K562 (cell line): ENCODE measurements at regions not wholly inside any gene's neighbourhood (a gene's known extent, or its start where the extent isn't known, plus 50 kb on each side); places are given as distances from the start of the nearest gene placed in this dataset.

Experiments used
- ATAC-seq: fragments of 200-7000 bp; cut with Tn5 transposase; 3 replicates; pipeline ENCODE4 v1.9.1; 2020; ENCODE audit warnings: moderate library complexity
- BruUV-seq: library from RNA; stranded (reverse); fragments of 400-500 nt; replicated peaks from 2 replicates; lab custom pipeline; 2021; lab: Mats Ljungman, UMichigan
- CTCF ChIA-PET: fragments of 300-600 bp; formaldehyde crosslinking; extraction: SDS; loops from one replicate; lab custom pipeline; 2021; ENCODE audit warnings: low intra/inter-chr PET ratio; lab: Yijun Ruan, JAX
- POLR2A ChIA-PET: fragments of 300-600, 350-650 bp; sonication (Branson Sonifier 250); formaldehyde crosslinking; extraction: SDS; loops from one replicate; lab custom pipeline; 2021; ENCODE audit warnings: antibody characterized with exemption, inconsistent platforms; lab: Yijun Ruan, JAX
- DNase-seq, 4 experiments: peaks; one replicate each; pipeline versions ENCODE4 v3.0.0 to v3.0.0-alpha.2; 2011 to 2018; ENCODE audit warnings: low spot score in 3 of 4, mixed read lengths in 3 of 4; ENCODE audit errors: extremely low read depth in 1 of 4
- FAIRE-seq: peaks from 2 replicates; lab custom pipeline; 2011; peaks lifted over from hg19 to GRCh38; lab: Jason Lieb, UNC
- H2AFZ ChIP-seq: 2 replicates; pipeline ENCODE4 v1.6.0; 2011; ENCODE audit warnings: low read depth, low read length, control low read depth, inconsistent platforms
- H3K27ac ChIP-seq: fragments of 200-600 bp; 3 replicates; pipeline ENCODE4 v1.8.0; 2011; ENCODE audit warnings: low read depth, mild to moderate bottlenecking, control low read depth, inconsistent platforms, low read length, moderate library complexity, mixed read lengths; ENCODE audit errors: extremely low read depth
- H3K27me3 ChIP-seq, 2 experiments: fragments of 300-600 bp in 1 of 2; 2 replicates in 1 of 2; 3 replicates in 1 of 2; pipeline versions ENCODE4 v1.6.0 to v1.8.0; 2011; ENCODE audit warnings: inconsistent platforms in 2 of 2, low read length in 2 of 2, mild to moderate bottlenecking in 1 of 2, mixed read lengths in 1 of 2, moderate library complexity in 1 of 2; ENCODE audit not compliant: control insufficient read depth in 2 of 2, insufficient read depth in 2 of 2
- H3K36me3 ChIP-seq: fragments of 300-600 bp; 3 replicates; pipeline ENCODE4 v1.8.0; 2011; ENCODE audit warnings: mild to moderate bottlenecking, low read length, inconsistent platforms; ENCODE audit not compliant: control insufficient read depth, insufficient read depth
- H3K4me1 ChIP-seq, 2 experiments: fragments of 200-600 bp in 1 of 2; replicated peaks in 1 of 2; 2 replicates in 1 of 2; 3 replicates in 1 of 2; pipeline versions ENCODE4 v1.5.1 to v1.8.0; 2011; ENCODE audit warnings: inconsistent platforms in 2 of 2, low read length in 2 of 2, mild to moderate bottlenecking in 1 of 2, mixed read lengths in 1 of 2, moderate library complexity in 1 of 2; ENCODE audit not compliant: control insufficient read depth in 2 of 2, insufficient read depth in 2 of 2
- H3K4me2 ChIP-seq: 2 replicates; pipeline ENCODE4 v1.6.1; 2011; ENCODE audit warnings: low read length, control low read depth, inconsistent platforms, mixed read lengths; ENCODE audit not compliant: insufficient read depth
- H3K4me3 ChIP-seq: fragments of 200-600 bp; sonication (generic), shearing (Covaris generic); 2 replicates; pipeline ENCODE4 v1.5.1; 2016; ENCODE audit warnings: control low read depth, inconsistent platforms
- H3K79me2 ChIP-seq: fragments of 200-600 bp; 3 replicates; pipeline ENCODE4 v1.8.0; 2011; ENCODE audit warnings: low read length, inconsistent platforms; ENCODE audit not compliant: control insufficient read depth, insufficient read depth
- H3K9ac ChIP-seq, 2 experiments: 2 replicates each; pipeline versions ENCODE4 v1.6.0 to v1.6.1; 2011; ENCODE audit warnings: low read depth in 2 of 2, low read length in 2 of 2, control low read depth in 1 of 2, inconsistent platforms in 1 of 2, mild to moderate bottlenecking in 1 of 2, mixed read lengths in 1 of 2; ENCODE audit not compliant: insufficient read depth in 1 of 2
- H3K9me1 ChIP-seq: one replicate; pipeline ENCODE4 v1.6.0; 2011; ENCODE audit warnings: inconsistent platforms, mild to moderate bottlenecking, low read length, moderate library complexity; ENCODE audit not compliant: control insufficient read depth, insufficient read depth
- H3K9me3 ChIP-seq: replicated peaks from 2 replicates; pipeline ENCODE4 v1.5.1; 2011; ENCODE audit warnings: low read depth, low read length, inconsistent platforms; ENCODE audit not compliant: control insufficient read depth, insufficient read depth
- H4K20me1 ChIP-seq: replicated peaks from 2 replicates; pipeline ENCODE4 v1.6.1; 2011; ENCODE audit warnings: low read length, inconsistent platforms, mixed read lengths; ENCODE audit not compliant: control insufficient read depth, insufficient read depth
- ATF7 ChIP-seq: fragments of 450-650 bp; IDR thresholded peaks from 2 replicates; pipeline ENCODE4 v1.7.1; 2014; ENCODE audit warnings: mild to moderate bottlenecking, moderate library complexity
- CREB1 ChIP-seq, 2 experiments: sonication (generic) in 1 of 2; formaldehyde crosslinking in 1 of 2; IDR thresholded peaks; 2 replicates each; pipeline versions ENCODE4 v1.6.1 to v1.8.0; 2012 to 2022; ENCODE audit warnings: inconsistent platforms in 1 of 2, mild to moderate bottlenecking in 1 of 2, missing genetic modification reagents in 1 of 2, moderate library complexity in 1 of 2
- MAFK ChIP-seq: IDR thresholded peaks from 2 replicates; pipeline ENCODE4 v1.6.1; 2011; ENCODE audit warnings: low read length, improper control_type of control experiment
- MECOM ChIP-seq: fragments of 250-450 bp; sonication (Bioruptor Pico); IDR thresholded peaks from 2 replicates; pipeline ENCODE4 v1.8.0; 2022; ENCODE audit warnings: inconsistent platforms
- RB1 ChIP-seq: fragments of 450-650 bp; IDR thresholded peaks from 2 replicates; pipeline ENCODE4 v1.6.1; 2017; ENCODE audit warnings: low read depth, mild to moderate bottlenecking
- SAP30 ChIP-seq: fragments of 200-600 bp; sonication (generic); IDR thresholded peaks from 2 replicates; pipeline ENCODE4 v1.6.1; 2012; ENCODE audit warnings: borderline replicate concordance, low read depth, mild to moderate bottlenecking, moderate library complexity, low read length, control low read depth, inconsistent platforms; ENCODE audit not compliant: insufficient read depth, poor library complexity, severe bottlenecking
- ZNF311 ChIP-seq: fragments of 250-450 bp; sonication (Bioruptor Pico); IDR thresholded peaks from 2 replicates; pipeline ENCODE4 v1.4.0; 2020; ENCODE audit warnings: mild to moderate bottlenecking, moderate library complexity
- ZSCAN29 ChIP-seq: fragments of 450-650 bp; IDR thresholded peaks from 2 replicates; pipeline ENCODE4 v1.6.1; 2017
- WGBS: fragments of 100-300 bp; shearing (Covaris generic); methylation state at CpG from one replicate; pipeline ENCODE4 v1.1.6; 2016; ENCODE audit warnings: low coverage, mixed read lengths; ENCODE audit not compliant: insufficient coverage; ENCODE audit errors: missing lambda C conversion rate; 5-methylcytosine and 5-hydroxymethylcytosine counted together
- in situ Hi-C: fragments of 300-500 bp; cut with MboI; formaldehyde crosslinking; loops from 4 replicates; pipeline ENCODE4 v1.15.0; 2018; ENCODE audit warnings: inconsistent platforms, mixed read lengths
- intact Hi-C: fragments of 100-400 bp; cut with micrococcal nuclease; formaldehyde crosslinking; loops from 2 replicates; pipeline ENCODE4 v1.14.2; 2022
- TF ChIP-seq, protein P1 (sequence below): sonication (generic); formaldehyde crosslinking; IDR thresholded peaks from 2 replicates; pipeline ENCODE4 v1.8.0; 2022; ENCODE audit warnings: mild to moderate bottlenecking, missing genetic modification reagents
- TF ChIP-seq, protein P2 (sequence below): sonication (generic); formaldehyde crosslinking; IDR thresholded peaks from 2 replicates; pipeline ENCODE4 v1.8.1; 2022; ENCODE audit warnings: missing genetic modification reagents

GRCh38 chr1:83777758-83778101 is 221.2 kb downstream of the TTLL7 start:
- no peak for TF ChIP-seq ATF7
- TF ChIP-seq ZNF311 (CRISPR knock-in tag) = no peak
- TF ChIP-seq, protein P1, sequence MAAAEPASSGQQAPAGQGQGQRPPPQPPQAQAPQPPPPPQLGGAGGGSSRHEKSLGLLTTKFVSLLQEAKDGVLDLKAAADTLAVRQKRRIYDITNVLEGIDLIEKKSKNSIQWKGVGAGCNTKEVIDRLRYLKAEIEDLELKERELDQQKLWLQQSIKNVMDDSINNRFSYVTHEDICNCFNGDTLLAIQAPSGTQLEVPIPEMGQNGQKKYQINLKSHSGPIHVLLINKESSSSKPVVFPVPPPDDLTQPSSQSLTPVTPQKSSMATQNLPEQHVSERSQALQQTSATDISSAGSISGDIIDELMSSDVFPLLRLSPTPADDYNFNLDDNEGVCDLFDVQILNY (CRISPR knock-in tag) = no peak
- TF ChIP-seq, protein P2, sequence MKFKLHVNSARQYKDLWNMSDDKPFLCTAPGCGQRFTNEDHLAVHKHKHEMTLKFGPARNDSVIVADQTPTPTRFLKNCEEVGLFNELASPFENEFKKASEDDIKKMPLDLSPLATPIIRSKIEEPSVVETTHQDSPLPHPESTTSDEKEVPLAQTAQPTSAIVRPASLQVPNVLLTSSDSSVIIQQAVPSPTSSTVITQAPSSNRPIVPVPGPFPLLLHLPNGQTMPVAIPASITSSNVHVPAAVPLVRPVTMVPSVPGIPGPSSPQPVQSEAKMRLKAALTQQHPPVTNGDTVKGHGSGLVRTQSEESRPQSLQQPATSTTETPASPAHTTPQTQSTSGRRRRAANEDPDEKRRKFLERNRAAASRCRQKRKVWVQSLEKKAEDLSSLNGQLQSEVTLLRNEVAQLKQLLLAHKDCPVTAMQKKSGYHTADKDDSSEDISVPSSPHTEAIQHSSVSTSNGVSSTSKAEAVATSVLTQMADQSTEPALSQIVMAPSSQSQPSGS (CRISPR knock-in tag) = no peak
- no peak for TF ChIP-seq MAFK
- no peak for TF ChIP-seq CREB1 (IDR thresholded peaks at IDR 0.05)
- TF ChIP-seq CREB1 (CRISPR knock-in tag; IDR thresholded peaks at IDR 0.05) = no peak
- no peak for TF ChIP-seq ZSCAN29
- no peak for TF ChIP-seq RB1
- no peak for TF ChIP-seq SAP30
- TF ChIP-seq MECOM (CRISPR knock-in tag) = no peak
- TF ChIP-seq, all 486 proteins: peak for 0
- Histone ChIP-seq H2AFZ (no peak overlapping the region), H3K9me1 (no peaks in the 10 kb centered on the region), H3K9me3 (no peaks in the 10 kb centered on the region), H3K36me3 (no peaks in the 10 kb centered on the region), H3K27me3 (no peaks in the 10 kb centered on the region), H3K4me3 (no peak overlapping the region), H4K20me1 (no peaks in the 10 kb centered on the region), H3K79me2 (no peaks in the 10 kb centered on the region), H3K9ac (no peak overlapping the region), H3K4me1 (no peaks in the 10 kb centered on the region), H3K4me2 (no peak overlapping the region), H3K27ac (no peak overlapping the region)
- no peak for FAIRE-seq
- in situ Hi-C loops (no loop called here), intact Hi-C loops (no loop called here)
- CTCF ChIA-PET = no interaction called here
- POLR2A ChIA-PET = no interaction called here
- BruUV-seq = no TSS peak
- 0% methylated on average over 4 of the region's 4 CpGs for WGBS
- ATAC-seq = no peak
- DNase-seq = no peak
